ENCODE measurements at regions not wholly inside any gene's neighbourhood (a gene's known extent, or its start where the extent isn't known, plus 50 kb on each side); places are given as distances from the start of the nearest gene placed in this dataset.

- no peaks in the 10 kb centered on the region for H3K9me3 ChIP-seq (ENCODE audit: control insufficient read depth, insufficient read depth, low read length)
- H2BK120ac ChIP-seq (ENCODE audit: low read depth, low read length): no peak overlapping the region
- in situ Hi-C loops (cut with MboI; ENCODE audit: low sequenced_read_pairs): no loop called here
- 0% methylated on average over 1 of the region's 9 CpGs; no CpG with 5 or more reads in 1 of the 2 experiments for WGBS, 2 experiments (ENCODE audit: extremely low coverage in 2 of 2, insufficient read length in 1 of 2)
- DNase-seq (no peak), ATAC-seq (ENCODE audit: low read depth) (no peak)
- no peak overlapping the region for H3K18ac ChIP-seq (ENCODE audit: low read depth, low read length)
- H3K14ac ChIP-seq (replicated peaks; ENCODE audit: low read depth, low read length): no peak overlapping the region
- H3K4ac ChIP-seq (ENCODE audit: low read depth, low read length): no peak overlapping the region
- H2BK5ac ChIP-seq (ENCODE audit: low read depth, low read length, poor library complexity, severe bottlenecking): no peak overlapping the region
- no peaks in the 10 kb centered on the region for H4K20me1 ChIP-seq (ENCODE audit: insufficient read depth, low read length)
- no peak overlapping the region for H3K4me3 ChIP-seq (ENCODE audit: insufficient read depth, low read depth, low read length)
- no peak overlapping the region for H2AK9ac ChIP-seq (replicated peaks; ENCODE audit: low read depth, low read length, poor library complexity)
- no peaks in the 10 kb centered on the region for H3K36me3 ChIP-seq (ENCODE audit: control insufficient read depth, insufficient read depth, low read length)
- H3K4me1 ChIP-seq (ENCODE audit: control insufficient read depth, insufficient read depth, low read length): no peaks in the 10 kb centered on the region
- H3K23ac ChIP-seq (ENCODE audit: low read depth, low read length): no peak overlapping the region
- H2BK20ac ChIP-seq (ENCODE audit: low read depth, low read length): no peak overlapping the region
- no peak overlapping the region for H3K27ac ChIP-seq (ENCODE audit: insufficient read depth, low read length)
- no peak overlapping the region for H3K4me2 ChIP-seq (ENCODE audit: low read depth, low read length)
- POLR2A ChIA-PET (ENCODE audit: unreplicated experiment): no interaction called here
- no TSS peak for BruUV-seq (replicated peaks)
- H3K79me1 ChIP-seq (ENCODE audit: low read depth in 1 of 2, low read length in 2 of 2): no peaks in the 10 kb centered on the region
- peaks cover 79% of the 10 kb centered on the region for H3K27me3 ChIP-seq (ENCODE audit: control insufficient read depth, insufficient read depth, low read length)
- H2BK15ac ChIP-seq (ENCODE audit: low read depth, low read length): no peak overlapping the region
- dilution Hi-C loops (cut with HindIII; ENCODE audit: low sequenced_read_pairs, unreplicated experiment): no loop called here
- no peak overlapping the region for H4K5ac ChIP-seq (ENCODE audit: low read depth, low read length)
- CTCF ChIA-PET: interaction anchor here (1.0 kb wide), 1 partner anchor 13 kb away, joined by 3 read pairs; no protein-coding TSS in a partner anchor
- no peak overlapping the region for H2AK5ac ChIP-seq (ENCODE audit: low read depth, low read length)
- no peak overlapping the region for H4K91ac ChIP-seq (ENCODE audit: insufficient read depth, low read depth, low read length)
- intact Hi-C loops (cut with micrococcal nuclease): no loop called here
- no peaks in the 10 kb centered on the region for H3K9me1 ChIP-seq (ENCODE audit: insufficient read depth, low read length)
- no peak overlapping the region for H3K9ac ChIP-seq (ENCODE audit: low read depth, low read length)
- no peak overlapping the region for H2AFZ ChIP-seq (replicated peaks; ENCODE audit: low read length, poor library complexity)
- H3K56ac ChIP-seq (ENCODE audit: extremely low read depth, insufficient read depth, low read length): no peak overlapping the region
- H4K8ac ChIP-seq (ENCODE audit: low read depth in 2 of 2, low read length in 2 of 2): no peak overlapping the region
- TF ChIP-seq RAD21 (IDR thresholded peaks at IDR 0.05; ENCODE audit: low read length) (no peak), POLR2A (IDR thresholded peaks at IDR 0.05; ENCODE audit: low read depth, low read length) (no peak), MAFK (IDR thresholded peaks at IDR 0.05; ENCODE audit: low read depth, low read length) (no peak), BHLHE40 (IDR thresholded peaks at IDR 0.05; ENCODE audit: low read depth, low read length) (no peak), NFE2L2 (IDR thresholded peaks at IDR 0.05; ENCODE audit: low read depth, low read length) (no peak), SMC3 (IDR thresholded peaks at IDR 0.05; ENCODE audit: low read depth, low read length) (no peak), CHD1 (IDR thresholded peaks at IDR 0.05; ENCODE audit: low read depth, low read length) (no peak), FOS (IDR thresholded peaks at IDR 0.05; ENCODE audit: low read depth, low read length) (no peak), CEBPB (IDR thresholded peaks at IDR 0.05; ENCODE audit: low read depth, low read length) (no peak), RCOR1 (IDR thresholded peaks at IDR 0.05; ENCODE audit: insufficient replicate concordance, low read length) (no peak), CTCF (conservative IDR thresholded peaks at IDR 0.05; ENCODE audit: low read depth, low read length) (no peak), MAZ (IDR thresholded peaks at IDR 0.05; ENCODE audit: borderline replicate concordance, low read depth, low read length) (no peak), MXI1 (IDR thresholded peaks at IDR 0.05; ENCODE audit: borderline replicate concordance, low read depth, low read length) (no peak), USF2 (IDR thresholded peaks at IDR 0.05; ENCODE audit: low read depth, low read length) (no peak)
- TF ChIP-seq, protein P1, sequence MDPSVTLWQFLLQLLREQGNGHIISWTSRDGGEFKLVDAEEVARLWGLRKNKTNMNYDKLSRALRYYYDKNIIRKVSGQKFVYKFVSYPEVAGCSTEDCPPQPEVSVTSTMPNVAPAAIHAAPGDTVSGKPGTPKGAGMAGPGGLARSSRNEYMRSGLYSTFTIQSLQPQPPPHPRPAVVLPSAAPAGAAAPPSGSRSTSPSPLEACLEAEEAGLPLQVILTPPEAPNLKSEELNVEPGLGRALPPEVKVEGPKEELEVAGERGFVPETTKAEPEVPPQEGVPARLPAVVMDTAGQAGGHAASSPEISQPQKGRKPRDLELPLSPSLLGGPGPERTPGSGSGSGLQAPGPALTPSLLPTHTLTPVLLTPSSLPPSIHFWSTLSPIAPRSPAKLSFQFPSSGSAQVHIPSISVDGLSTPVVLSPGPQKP (IDR thresholded peaks at IDR 0.05; ENCODE audit: borderline replicate concordance, low read depth, low read length): no peak
These were observed 98.8 kb downstream of the DAD1 start for GRCh38 chr14:22489957-22490950.

Measured in IMR-90 (cell line).